Loucy (cell line): ENCODE measurements at regions not wholly inside any gene's neighbourhood (a gene's known extent, or its start where the extent isn't known, plus 50 kb on each side); places are given as distances from the start of the nearest gene placed in this dataset.
"Not testable (repeated sequence)": the region's sequence is repeated elsewhere in the genome, so short reads cannot be mapped to it uniquely, and the experiment has no call there.

Experiments
- H2AFZ ChIP-seq: fragments of 200-600 bp; sonication (generic); 2 replicates; pipeline ENCODE4 v1.6.0; 2016; ENCODE audit warnings: antibody characterized with exemption, mild to moderate bottlenecking, low read length, moderate library complexity
- H3F3A ChIP-seq: fragments of 200-600 bp; 2 replicates; pipeline ENCODE4 v1.6.0; 2016; ENCODE audit warnings: antibody characterized with exemption, low read depth, mild to moderate bottlenecking
- H3K27me3 ChIP-seq: fragments of 200-600 bp; sonication (generic); 2 replicates; pipeline ENCODE4 v1.6.1; 2014; ENCODE audit warnings: low read length, mild to moderate bottlenecking; ENCODE audit not compliant: insufficient read depth, poor library complexity, severe bottlenecking
- H3K36me3 ChIP-seq: fragments of 200-600 bp; sonication (generic); 2 replicates; pipeline ENCODE4 v1.6.1; 2016; ENCODE audit warnings: low read length; ENCODE audit not compliant: insufficient read depth
- H3K4me1 ChIP-seq: fragments of 200-600 bp; sonication (generic); 2 replicates; pipeline ENCODE4 v1.5.1; 2014; ENCODE audit warnings: low read length, mild to moderate bottlenecking; ENCODE audit not compliant: insufficient read depth, poor library complexity, severe bottlenecking
- H3K4me2 ChIP-seq: fragments of 200-600 bp; sonication (generic); 2 replicates; pipeline ENCODE4 v1.6.0; 2014; ENCODE audit warnings: antibody characterized with exemption, low read length, low read depth, mild to moderate bottlenecking; ENCODE audit not compliant: poor library complexity, severe bottlenecking
- H3K4me3 ChIP-seq: fragments of 200-600 bp; sonication (generic); 2 replicates; pipeline ENCODE4 v1.5.1; 2014; ENCODE audit warnings: low read length, mild to moderate bottlenecking, mixed read lengths; ENCODE audit not compliant: poor library complexity, severe bottlenecking
- H3K79me2 ChIP-seq: fragments of 200-600 bp; sonication (generic); 2 replicates; pipeline ENCODE4 v1.6.1; 2014; ENCODE audit warnings: low read length; ENCODE audit not compliant: insufficient read depth
- H3K9ac ChIP-seq: fragments of 200-600 bp; sonication (generic); 2 replicates; pipeline ENCODE4 v1.6.0; 2014; ENCODE audit warnings: mild to moderate bottlenecking, low read depth, low read length, moderate library complexity; ENCODE audit not compliant: poor library complexity, severe bottlenecking
- H3K9me2 ChIP-seq: fragments of 200-600 bp; sonication (generic); replicated peaks from 2 replicates; pipeline ENCODE4 v1.6.1; 2016; ENCODE audit warnings: low read depth, low read length, mixed read lengths
- H3K9me3 ChIP-seq: fragments of 200-600 bp; sonication (generic); 2 replicates; pipeline ENCODE4 v1.6.1; 2014; ENCODE audit warnings: mild to moderate bottlenecking, antibody characterized with exemption, low read length, low read depth; ENCODE audit not compliant: insufficient read depth
- H4K20me1 ChIP-seq: fragments of 200-600 bp; sonication (generic); 2 replicates; pipeline ENCODE4 v1.6.0; 2014; ENCODE audit warnings: antibody characterized with exemption, low read length, mild to moderate bottlenecking; ENCODE audit not compliant: insufficient read depth, poor library complexity, severe bottlenecking
- CTCF ChIP-seq: fragments of 200-600 bp; sonication (generic); conservative IDR thresholded peaks from 2 replicates; pipeline ENCODE4 v1.5.1; 2014; ENCODE audit warnings: mild to moderate bottlenecking, antibody characterized with exemption, low read length
- EZH2phosphoT487 ChIP-seq: fragments of 200-600 bp; IDR thresholded peaks from 2 replicates; pipeline ENCODE4 v1.6.1; 2018; ENCODE audit warnings: antibody characterized with exemption, mild to moderate bottlenecking, moderate library complexity, borderline replicate concordance

DNA sequence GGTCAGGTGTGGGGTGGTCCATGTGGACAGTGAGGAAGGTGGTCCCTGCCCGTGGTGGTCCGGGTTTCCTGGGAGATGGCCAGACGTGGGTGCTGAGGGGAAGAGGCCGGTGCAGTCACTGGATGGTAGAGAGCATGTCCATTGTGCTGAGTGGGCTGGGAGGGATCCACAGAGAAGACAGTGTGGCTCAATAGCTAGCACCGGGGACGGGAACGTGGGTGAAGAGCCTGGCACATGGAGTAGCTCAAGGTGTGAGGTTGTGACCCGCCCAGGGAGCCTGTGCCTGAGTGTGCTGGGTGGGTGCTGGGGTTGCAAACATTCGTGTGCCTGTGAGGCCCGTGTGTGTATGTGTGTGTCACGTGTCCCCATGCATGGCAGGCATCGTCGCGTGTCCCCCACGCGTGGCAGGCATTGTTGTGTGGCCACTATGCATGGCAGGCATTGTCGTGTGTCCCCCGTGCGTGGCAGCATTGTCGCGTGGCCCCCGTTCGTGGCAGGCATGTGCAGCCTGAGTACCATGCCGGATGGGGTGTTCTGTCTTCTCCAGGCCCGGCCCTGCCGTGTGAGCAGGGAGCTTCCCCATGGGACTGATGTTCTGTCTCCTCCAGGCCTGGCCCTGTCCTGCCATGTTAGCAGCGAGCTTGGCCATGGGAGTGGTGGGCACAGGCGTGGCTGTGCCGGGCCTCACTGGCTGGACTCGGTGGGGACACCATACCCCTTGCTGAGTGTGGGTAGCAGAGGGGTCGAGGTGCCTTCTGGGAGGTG, 205.0 kb downstream of the TMEM121 start:
- H3F3A ChIP-seq, H4K20me1 ChIP-seq, H3K9me3 ChIP-seq, H3K79me2 ChIP-seq, H2AFZ ChIP-seq, H3K4me2 ChIP-seq, H3K9me2 ChIP-seq, H3K4me1 ChIP-seq, H3K36me3 ChIP-seq, H3K27me3 ChIP-seq, H3K4me3 ChIP-seq, H3K9ac ChIP-seq: not testable (repeated sequence)

DNA sequence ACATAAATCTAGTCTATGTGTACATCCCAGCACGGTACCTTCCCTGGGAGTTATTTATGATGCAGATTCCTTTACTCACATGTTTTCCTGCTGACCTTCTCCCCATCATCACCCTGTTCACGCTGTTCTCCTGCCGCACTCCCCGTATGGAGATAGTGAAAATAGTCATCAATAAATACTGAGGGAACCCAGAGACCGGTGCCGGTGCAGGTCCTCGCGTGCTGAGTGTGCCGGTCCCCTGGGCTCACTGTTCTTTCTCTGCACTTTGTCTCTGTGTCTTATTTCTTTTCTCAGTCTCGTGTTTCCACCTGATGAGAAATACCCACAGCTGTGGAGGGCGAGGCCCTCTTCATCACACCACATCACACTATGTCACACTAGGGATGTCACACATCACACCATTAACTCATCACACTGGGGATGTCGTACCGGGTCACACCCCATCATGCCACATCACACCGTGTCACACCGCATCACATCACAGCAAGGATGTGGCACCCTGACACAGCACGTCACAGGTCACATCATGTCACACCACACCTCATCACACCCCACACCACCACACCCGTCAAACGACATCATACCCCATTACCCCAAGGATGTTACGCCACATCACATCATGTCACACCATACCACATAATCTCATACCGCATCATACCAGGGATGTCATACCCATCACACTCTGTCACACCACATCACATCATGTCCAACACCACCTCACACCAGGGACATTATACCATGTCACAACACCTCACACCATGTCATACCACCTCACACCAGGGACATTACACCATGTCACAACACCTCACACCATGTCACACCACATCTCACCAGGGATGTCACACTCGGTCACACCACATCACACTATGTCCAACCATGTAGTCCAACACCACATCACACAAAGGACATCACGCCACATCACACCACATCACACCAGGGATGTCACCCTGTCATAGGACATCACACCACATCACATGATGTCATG, 207.0 kb downstream of the TMEM121 start:
- H4K20me1 ChIP-seq = no peaks in the 10 kb centered on the region
- H3K36me3 ChIP-seq = no peaks in the 10 kb centered on the region
- H3K9me2 ChIP-seq = no peaks in the 10 kb centered on the region
- H3F3A ChIP-seq = no peaks in the 10 kb centered on the region
- H3K4me2 ChIP-seq = no peak overlapping the region
- H2AFZ ChIP-seq = no peak overlapping the region
- no peaks in the 10 kb centered on the region for H3K79me2 ChIP-seq
- H3K4me3 ChIP-seq = no peak overlapping the region
- TF ChIP-seq EZH2phosphoT487 (no peak), CTCF (no peak)
- H3K27me3 ChIP-seq = no peaks in the 10 kb centered on the region
- H3K9me3 ChIP-seq = no peaks in the 10 kb centered on the region
- H3K9ac ChIP-seq = no peak overlapping the region
- H3K4me1 ChIP-seq = no peaks in the 10 kb centered on the region

DNA sequence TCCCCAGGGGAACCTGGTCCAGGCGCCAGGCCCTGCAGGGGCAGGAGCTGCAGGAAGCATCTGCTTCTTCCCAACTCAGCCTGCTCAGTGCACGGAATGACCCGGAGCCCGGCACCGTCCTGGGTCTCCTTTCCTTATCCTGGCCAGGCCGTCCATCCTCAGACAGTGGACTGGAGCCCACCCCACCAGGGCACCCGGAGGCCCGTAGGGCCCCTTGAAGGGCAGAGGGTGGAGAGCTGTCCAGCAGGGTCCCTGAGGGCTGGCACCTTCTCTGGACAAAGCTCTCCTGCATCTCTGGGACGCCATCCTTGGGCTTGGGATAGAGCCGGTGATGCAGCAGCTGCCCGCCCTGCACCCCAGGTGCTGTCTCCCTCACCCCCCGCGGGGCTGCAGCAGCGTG, 207.9 kb downstream of the TMEM121 start:
- not testable (repeated sequence) for H3K27me3 ChIP-seq, H4K20me1 ChIP-seq, H3K4me1 ChIP-seq, H3K79me2 ChIP-seq, H3F3A ChIP-seq, H3K4me2 ChIP-seq, H3K36me3 ChIP-seq, H3K9ac ChIP-seq, H3K4me3 ChIP-seq, H3K9me2 ChIP-seq, H3K9me3 ChIP-seq, H2AFZ ChIP-seq

GRCh38 chr14:105736331-105736730, 209.9 kb downstream of the TMEM121 start:
- H3K9ac ChIP-seq, H3K9me3 ChIP-seq, H3K27me3 ChIP-seq, H3F3A ChIP-seq, H4K20me1 ChIP-seq, H3K36me3 ChIP-seq, H2AFZ ChIP-seq, H3K4me2 ChIP-seq, H3K4me3 ChIP-seq, H3K4me1 ChIP-seq, H3K79me2 ChIP-seq, H3K9me2 ChIP-seq: not testable (repeated sequence)
